PC-3 (cell line): ENCODE measurements at regions not wholly inside any gene's neighbourhood (a gene's known extent, or its start where the extent isn't known, plus 50 kb on each side); places are given as distances from the start of the nearest gene placed in this dataset.

ENCODE experiments used
- ATAC-seq: fragments of 200-7000 bp; cut with Tn5 transposase; 2 replicates; pipeline ENCODE4 v1.9.1; 2020; ENCODE audit warnings: mild to moderate bottlenecking, moderate library complexity
- BruUV-seq: library from RNA; stranded (reverse); fragments of 400-500 nt; replicated peaks from 2 replicates; lab custom pipeline; 2021; lab: Mats Ljungman, UMichigan
- CTCF ChIA-PET: fragments of 300-600 bp; sonication (Branson Sonifier 250); formaldehyde crosslinking; loops from one replicate; lab custom pipeline; 2022; ENCODE audit warnings: antibody characterized with exemption; lab: Charles Lee
- POLR2A ChIA-PET: fragments of 300-600 bp; sonication (Branson Sonifier 250); formaldehyde crosslinking; loops from one replicate; lab custom pipeline; 2022; ENCODE audit warnings: antibody characterized with exemption; ENCODE audit not compliant: unreplicated experiment; lab: Charles Lee
- DNase-seq: peaks from one replicate; pipeline ENCODE4 v3.0.0-alpha.2; 2015
- H2AFZ ChIP-seq: fragments of 300-600 bp; sonication (generic); 2 replicates; pipeline ENCODE4 v1.6.0; 2016; ENCODE audit warnings: antibody characterized with exemption, low read length
- H3F3A ChIP-seq: fragments of 300-600 bp; sonication (generic); one replicate; pipeline ENCODE4 v1.6.0; 2017; ENCODE audit warnings: antibody characterized with exemption, low read length, control low read depth, mild to moderate bottlenecking; ENCODE audit not compliant: unreplicated experiment
- H3K27ac ChIP-seq: fragments of 300-600 bp; sonication (generic); 2 replicates; pipeline ENCODE4 v1.5.1; 2016; ENCODE audit warnings: mild to moderate bottlenecking, low read length
- H3K27me3 ChIP-seq: fragments of 300-600 bp; sonication (generic); 2 replicates; pipeline ENCODE4 v1.6.1; 2016; ENCODE audit warnings: low read length, mixed read lengths
- H3K36me3 ChIP-seq: fragments of 300-600 bp; sonication (generic); 2 replicates; pipeline ENCODE4 v1.6.1; 2016; ENCODE audit warnings: low read depth, mixed run types, low read length, mixed read lengths
- H3K4me1 ChIP-seq: fragments of 300-600 bp; sonication (generic); 2 replicates; pipeline ENCODE4 v1.5.1; 2016; ENCODE audit warnings: low read length; ENCODE audit not compliant: insufficient read depth
- H3K4me2 ChIP-seq: fragments of 300-600 bp; sonication (generic); 2 replicates; pipeline ENCODE4 v1.6.0; 2016; ENCODE audit warnings: low read length
- H3K4me3 ChIP-seq: fragments of 300-600 bp; sonication (generic); 2 replicates; pipeline ENCODE4 v1.5.1; 2016; ENCODE audit warnings: mild to moderate bottlenecking, low read length, mixed read lengths
- H3K79me2 ChIP-seq: fragments of 300-600 bp; sonication (generic); 2 replicates; pipeline ENCODE4 v1.6.1; 2017; ENCODE audit warnings: low read length, mixed read lengths
- H3K9ac ChIP-seq: fragments of 300-600 bp; sonication (generic); 2 replicates; pipeline ENCODE4 v1.6.0; 2016; ENCODE audit warnings: mild to moderate bottlenecking, low read length
- H3K9me2 ChIP-seq: fragments of 300-600 bp; sonication (generic); replicated peaks from 2 replicates; pipeline ENCODE4 v1.6.1; 2016; ENCODE audit warnings: mixed run types, low read length, mixed read lengths
- H3K9me3 ChIP-seq: fragments of 300-600 bp; sonication (generic); 2 replicates; pipeline ENCODE4 v1.6.1; 2016; ENCODE audit warnings: low read length, mixed read lengths
- H4K20me1 ChIP-seq: fragments of 300-600 bp; sonication (generic); 2 replicates; pipeline ENCODE4 v1.6.1; 2016; ENCODE audit warnings: low read length, mixed read lengths
- CTCF ChIP-seq: fragments of 300-600 bp; sonication (generic); conservative IDR thresholded peaks from 2 replicates; pipeline ENCODE4 v1.5.1; 2017; ENCODE audit warnings: antibody characterized with exemption, low read depth, mild to moderate bottlenecking, low read length
- EZH2 ChIP-seq: fragments of 300-600 bp; sonication (generic); IDR thresholded peaks from one replicate; pipeline ENCODE4 v1.6.1; 2017; ENCODE audit warnings: antibody characterized with exemption, mild to moderate bottlenecking, low read length; ENCODE audit not compliant: unreplicated experiment
- EZH2phosphoT487 ChIP-seq: fragments of 300-600 bp; sonication (generic); IDR thresholded peaks from 2 replicates; pipeline ENCODE4 v1.6.1; 2018; ENCODE audit warnings: mild to moderate bottlenecking, antibody characterized with exemption, low read length, borderline replicate concordance
- intact Hi-C: fragments of 100-400 bp; cut with micrococcal nuclease; formaldehyde crosslinking; loops from 2 replicates; pipeline ENCODE4 v1.9.0; 2023

GRCh38 chr2:217434180-217434975 lies 568.4 kb downstream of the TNS1 start:
- no peak overlapping the region for H3K4me3 ChIP-seq
- intact Hi-C loops = loop anchor here (2.0 kb wide), 1 partner anchor 158 kb away; no protein-coding TSS in a partner anchor
- H3K27ac ChIP-seq = no peak overlapping the region
- H2AFZ ChIP-seq = peak overlapping the region; percentile 63
- no peaks in the 10 kb centered on the region for H3K36me3 ChIP-seq
- DNase-seq (peak; percentile 84), ATAC-seq (peak; percentile 99)
- H3K27me3 ChIP-seq = no peaks in the 10 kb centered on the region
- H3K4me2 ChIP-seq = peak overlapping the region; percentile 53
- H4K20me1 ChIP-seq = no peaks in the 10 kb centered on the region
- CTCF ChIA-PET = no interaction called here
- no peak overlapping the region for H3K9ac ChIP-seq
- TF ChIP-seq CTCF = no peak
- no peak for TF ChIP-seq EZH2phosphoT487
- TF ChIP-seq EZH2 = no peak
- no peaks in the 10 kb centered on the region for H3K9me2 ChIP-seq
- POLR2A ChIA-PET = interaction anchor here (0.6 kb wide), 1 partner anchor 157 kb away, joined by 3 read pairs; no protein-coding TSS in a partner anchor
- H3K9me3 ChIP-seq = no peaks in the 10 kb centered on the region
- no peaks in the 10 kb centered on the region for H3F3A ChIP-seq
- H3K4me1 ChIP-seq = peaks cover 11% of the 10 kb centered on the region
- H3K79me2 ChIP-seq = no peaks in the 10 kb centered on the region
- BruUV-seq = no TSS peak

GRCh38 chr2:217433522-217433921 lies 569.3 kb downstream of the TNS1 start:
- Histone ChIP-seq H3K4me1 (peaks cover 11% of the 10 kb centered on the region), H3K9ac (no peak overlapping the region), H3K36me3 (no peaks in the 10 kb centered on the region), H3K4me2 (no peak overlapping the region), H3K9me3 (no peaks in the 10 kb centered on the region), H3K79me2 (no peaks in the 10 kb centered on the region), H4K20me1 (no peaks in the 10 kb centered on the region), H3K9me2 (no peaks in the 10 kb centered on the region), H3F3A (no peaks in the 10 kb centered on the region), H3K27ac (no peak overlapping the region), H2AFZ (no peak overlapping the region), H3K27me3 (no peaks in the 10 kb centered on the region), H3K4me3 (no peak overlapping the region)
- no peak for ATAC-seq
- TF ChIP-seq CTCF (no peak), EZH2 (no peak), EZH2phosphoT487 (no peak)
- CTCF ChIA-PET = no interaction called here
- DNase-seq = no peak
- POLR2A ChIA-PET = interaction anchor here (0.6 kb wide), 1 partner anchor 156 kb away, joined by 3 read pairs; no protein-coding TSS in a partner anchor
- BruUV-seq = no TSS peak
- intact Hi-C loops = no loop called here
